GM12878 (cell line): ENCODE measurements at regions not wholly inside any gene's neighbourhood (a gene's known extent, or its start where the extent isn't known, plus 50 kb on each side); places are given as distances from the start of the nearest gene placed in this dataset.

Experiments
- ATAC-seq: fragments of 200-7000 bp; cut with Tn5 transposase; 3 replicates; pipeline ENCODE4 v1.9.1; 2020; ENCODE audit warnings: mild to moderate bottlenecking, moderate library complexity
- BruUV-seq: library from RNA; stranded (reverse); fragments of 400-500 nt; replicated peaks from 2 replicates; lab custom pipeline; 2021; lab: Mats Ljungman, UMichigan
- CTCF ChIA-PET: fragments of 300-600 bp; sonication (Branson Sonifier 250); formaldehyde crosslinking; extraction: SDS; loops from one replicate; lab custom pipeline; 2021; ENCODE audit warnings: inconsistent platforms; lab: Yijun Ruan, JAX
- POLR2A ChIA-PET: fragments of 350-600 bp; formaldehyde crosslinking; extraction: SDS; loops from one replicate; lab custom pipeline; 2021; ENCODE audit warnings: inconsistent platforms; lab: Charles Lee
- RAD21 ChIA-PET: fragments of 300-600 bp; sonication (Branson Sonifier 250); formaldehyde crosslinking; loops from one replicate; lab custom pipeline; 2023; ENCODE audit warnings: antibody characterized with exemption; ENCODE audit not compliant: unreplicated experiment; lab: Charles Lee
- SMC1A ChIA-PET: fragments of 300-600 bp; sonication (Branson Sonifier 250); formaldehyde crosslinking; loops from one replicate; lab custom pipeline; 2023; ENCODE audit not compliant: unreplicated experiment, uncharacterized antibody; lab: Charles Lee
- DNase-seq: peaks from one replicate; pipeline ENCODE4 v3.0.0-alpha.2; 2011; ENCODE audit warnings: low read depth, low spot score
- FAIRE-seq: peaks from 3 replicates; lab custom pipeline; 2011; peaks lifted over from hg19 to GRCh38; lab: Jason Lieb, UNC
- H2AFZ ChIP-seq: 2 replicates; pipeline ENCODE4 v1.6.0; 2011; ENCODE audit warnings: low read depth, low read length, control low read depth; ENCODE audit not compliant: control insufficient read depth
- H3K27ac ChIP-seq: 2 replicates; pipeline ENCODE4 v1.5.1; 2011; ENCODE audit warnings: control low read depth; ENCODE audit not compliant: control insufficient read depth, insufficient read depth
- H3K27me3 ChIP-seq, 2 experiments: replicated peaks in 1 of 2; 2 replicates each; pipeline versions ENCODE4 v1.6.0 to v1.6.1; 2011; ENCODE audit warnings: low read length in 1 of 2; ENCODE audit not compliant: control insufficient read depth in 2 of 2, insufficient read depth in 2 of 2
- H3K36me3 ChIP-seq, 2 experiments: 2 replicates each; pipeline ENCODE4 v1.5.1; 2011; ENCODE audit warnings: low read length in 1 of 2; ENCODE audit not compliant: control insufficient read depth in 2 of 2, insufficient read depth in 2 of 2
- H3K4me1 ChIP-seq: 2 replicates; pipeline ENCODE4 v1.6.1; 2011; ENCODE audit warnings: mild to moderate bottlenecking, low read length, moderate library complexity, mixed read lengths; ENCODE audit not compliant: control insufficient read depth, insufficient read depth
- H3K4me2 ChIP-seq: 2 replicates; pipeline ENCODE4 v1.6.0; 2011; ENCODE audit warnings: control low read depth; ENCODE audit not compliant: control insufficient read depth, insufficient read depth
- H3K4me3 ChIP-seq: fragments of 200-600 bp; sonication (generic); 2 replicates; pipeline ENCODE4 v1.5.1; 2016
- H3K79me2 ChIP-seq: 2 replicates; pipeline ENCODE4 v1.6.0; 2011; ENCODE audit warnings: low read length; ENCODE audit not compliant: control insufficient read depth, insufficient read depth
- H3K9ac ChIP-seq: 2 replicates; pipeline ENCODE4 v1.8.0; 2011; ENCODE audit warnings: low read length, control low read depth, mixed read lengths; ENCODE audit not compliant: control insufficient read depth, insufficient read depth
- H3K9me3 ChIP-seq: replicated peaks from 3 replicates; pipeline ENCODE4 v1.5.1; 2011; ENCODE audit warnings: mild to moderate bottlenecking, low read length; ENCODE audit not compliant: control insufficient read depth, insufficient read depth
- H4K20me1 ChIP-seq: 2 replicates; pipeline ENCODE4 v1.6.0; 2011; ENCODE audit not compliant: control insufficient read depth, insufficient read depth
- EGR1 ChIP-seq, 2 experiments: IDR thresholded peaks; 1 replicate in 1 of 2; 2 replicates in 1 of 2; pipeline ENCODE4 v1.6.1; 2011 to 2012; ENCODE audit warnings: low read depth in 2 of 2, low read length in 2 of 2, borderline replicate concordance in 1 of 2, mild to moderate bottlenecking in 1 of 2, moderate library complexity in 1 of 2
- IKZF1 ChIP-seq: fragments of 450-650 bp; conservative IDR thresholded peaks from 2 replicates; pipeline ENCODE4 v1.6.1; 2017; ENCODE audit warnings: antibody characterized with exemption, mild to moderate bottlenecking
- RAD21 ChIP-seq: IDR thresholded peaks from 2 replicates; pipeline ENCODE4 v1.6.1; 2011; ENCODE audit warnings: mild to moderate bottlenecking, low read depth, low read length, moderate library complexity; ENCODE audit not compliant: insufficient read depth
- WGBS: methylation state at CpG from one replicate; pipeline ENCODE4 v1.1.6; 2016; ENCODE audit warnings: low lambda C conversion rate; ENCODE audit not compliant: insufficient replicate concordance, insufficient coverage; ENCODE audit errors: missing lambda C conversion rate; 5-methylcytosine and 5-hydroxymethylcytosine counted together
- in situ Hi-C: fragments of 300-500 bp; cut with MboI; formaldehyde crosslinking; loops from 9 replicates; pipeline ENCODE4 v1.14.3; 2018; ENCODE audit warnings: mixed read lengths
- intact Hi-C: fragments of 100-400 bp; cut with micrococcal nuclease; formaldehyde crosslinking; loops from one replicate; pipeline ENCODE4 v1.14.2; 2022; ENCODE audit not compliant: unreplicated experiment
- TF ChIP-seq, protein P1 (sequence below): fragments of 450-650 bp; formaldehyde crosslinking; IDR thresholded peaks from 2 replicates; pipeline ENCODE4 v1.4.0; 2020; ENCODE audit warnings: mild to moderate bottlenecking, moderate library complexity
- TF ChIP-seq, protein P2 (sequence below): fragments of 150-350 bp; IDR thresholded peaks from 2 replicates; pipeline ENCODE4 v1.6.1; 2014; ENCODE audit warnings: mild to moderate bottlenecking, low read depth, low read length
- TF ChIP-seq, protein P3 (sequence below): IDR thresholded peaks from 2 replicates; pipeline ENCODE4 v1.6.1; 2011; ENCODE audit warnings: borderline replicate concordance, low read depth, mild to moderate bottlenecking, moderate library complexity, low read length; ENCODE audit not compliant: insufficient read depth, poor library complexity, severe bottlenecking

DNA sequence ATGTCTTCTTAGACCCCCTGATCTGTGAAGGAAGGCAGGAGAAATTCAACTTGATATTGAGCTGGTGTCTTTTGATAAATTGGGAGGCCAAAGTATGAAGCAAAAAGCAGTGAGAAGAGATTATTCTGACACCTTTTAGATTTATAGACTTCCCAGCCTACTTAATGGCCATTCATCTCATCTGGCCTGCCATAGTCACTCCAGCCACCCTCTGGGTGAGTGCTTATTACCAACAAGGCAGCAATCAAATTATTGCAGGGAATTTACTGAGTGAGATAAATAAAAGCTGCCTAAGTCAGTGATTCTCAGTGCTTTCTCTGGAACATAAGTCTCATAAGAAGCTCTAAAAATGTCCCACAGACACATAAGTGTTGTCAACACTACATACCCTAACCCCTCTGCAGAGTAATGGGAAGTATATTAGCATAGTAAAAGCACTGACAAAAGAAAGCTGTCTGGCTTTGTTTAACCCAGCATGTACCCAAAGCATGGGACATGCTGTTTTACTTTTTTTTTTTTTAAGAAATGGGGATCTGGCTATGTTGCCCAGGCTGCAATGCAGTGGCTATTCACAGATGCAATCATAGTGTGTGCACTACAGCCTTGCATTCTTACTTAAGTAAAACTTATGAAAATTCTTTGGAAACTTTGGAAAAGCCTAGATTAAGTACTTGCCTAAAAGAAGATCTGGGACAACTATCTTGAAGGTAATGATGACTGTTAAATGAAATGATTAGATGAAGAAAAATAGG lies 725.3 kb downstream of the TUSC7 start (continued):
- TF ChIP-seq, protein P1, sequence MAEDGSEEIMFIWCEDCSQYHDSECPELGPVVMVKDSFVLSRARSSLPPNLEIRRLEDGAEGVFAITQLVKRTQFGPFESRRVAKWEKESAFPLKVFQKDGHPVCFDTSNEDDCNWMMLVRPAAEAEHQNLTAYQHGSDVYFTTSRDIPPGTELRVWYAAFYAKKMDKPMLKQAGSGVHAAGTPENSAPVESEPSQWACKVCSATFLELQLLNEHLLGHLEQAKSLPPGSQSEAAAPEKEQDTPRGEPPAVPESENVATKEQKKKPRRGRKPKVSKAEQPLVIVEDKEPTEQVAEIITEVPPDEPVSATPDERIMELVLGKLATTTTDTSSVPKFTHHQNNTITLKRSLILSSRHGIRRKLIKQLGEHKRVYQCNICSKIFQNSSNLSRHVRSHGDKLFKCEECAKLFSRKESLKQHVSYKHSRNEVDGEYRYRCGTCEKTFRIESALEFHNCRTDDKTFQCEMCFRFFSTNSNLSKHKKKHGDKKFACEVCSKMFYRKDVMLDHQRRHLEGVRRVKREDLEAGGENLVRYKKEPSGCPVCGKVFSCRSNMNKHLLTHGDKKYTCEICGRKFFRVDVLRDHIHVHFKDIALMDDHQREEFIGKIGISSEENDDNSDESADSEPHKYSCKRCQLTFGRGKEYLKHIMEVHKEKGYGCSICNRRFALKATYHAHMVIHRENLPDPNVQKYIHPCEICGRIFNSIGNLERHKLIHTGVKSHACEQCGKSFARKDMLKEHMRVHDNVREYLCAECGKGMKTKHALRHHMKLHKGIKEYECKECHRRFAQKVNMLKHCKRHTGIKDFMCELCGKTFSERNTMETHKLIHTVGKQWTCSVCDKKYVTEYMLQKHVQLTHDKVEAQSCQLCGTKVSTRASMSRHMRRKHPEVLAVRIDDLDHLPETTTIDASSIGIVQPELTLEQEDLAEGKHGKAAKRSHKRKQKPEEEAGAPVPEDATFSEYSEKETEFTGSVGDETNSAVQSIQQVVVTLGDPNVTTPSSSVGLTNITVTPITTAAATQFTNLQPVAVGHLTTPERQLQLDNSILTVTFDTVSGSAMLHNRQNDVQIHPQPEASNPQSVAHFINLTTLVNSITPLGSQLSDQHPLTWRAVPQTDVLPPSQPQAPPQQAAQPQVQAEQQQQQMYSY (CRISPR knock-in tag): no peak
- TF ChIP-seq, protein P2, sequence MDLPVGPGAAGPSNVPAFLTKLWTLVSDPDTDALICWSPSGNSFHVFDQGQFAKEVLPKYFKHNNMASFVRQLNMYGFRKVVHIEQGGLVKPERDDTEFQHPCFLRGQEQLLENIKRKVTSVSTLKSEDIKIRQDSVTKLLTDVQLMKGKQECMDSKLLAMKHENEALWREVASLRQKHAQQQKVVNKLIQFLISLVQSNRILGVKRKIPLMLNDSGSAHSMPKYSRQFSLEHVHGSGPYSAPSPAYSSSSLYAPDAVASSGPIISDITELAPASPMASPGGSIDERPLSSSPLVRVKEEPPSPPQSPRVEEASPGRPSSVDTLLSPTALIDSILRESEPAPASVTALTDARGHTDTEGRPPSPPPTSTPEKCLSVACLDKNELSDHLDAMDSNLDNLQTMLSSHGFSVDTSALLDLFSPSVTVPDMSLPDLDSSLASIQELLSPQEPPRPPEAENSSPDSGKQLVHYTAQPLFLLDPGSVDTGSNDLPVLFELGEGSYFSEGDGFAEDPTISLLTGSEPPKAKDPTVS: no peak

DNA sequence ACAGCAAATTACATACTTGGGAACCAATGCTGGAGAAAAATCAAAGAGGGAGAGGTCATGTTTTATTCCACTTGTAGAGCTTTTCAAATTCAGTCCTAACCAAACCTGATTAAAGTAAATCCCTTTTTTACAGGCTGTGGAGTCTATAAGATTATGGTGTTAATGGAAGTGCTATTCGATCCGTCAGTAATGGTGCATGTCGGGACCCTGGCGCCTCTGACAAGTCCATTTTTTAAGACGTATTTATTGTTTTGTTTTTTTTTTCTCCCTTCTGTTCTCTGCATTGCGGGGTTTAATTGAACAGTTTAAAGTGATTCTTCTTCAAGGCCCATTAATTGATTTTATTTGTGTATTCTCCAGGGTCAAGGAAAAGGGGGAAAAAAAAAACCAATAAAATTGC lies 725.9 kb downstream of the TUSC7 start:
- BruUV-seq: no TSS peak
- CTCF ChIA-PET: no interaction called here

More for the DNA sequence above, 725.9 kb downstream of the TUSC7 start:
- Histone ChIP-seq H3K36me3 (no peaks in the 10 kb centered on the region), H3K4me1 (no peaks in the 10 kb centered on the region), H4K20me1 (no peaks in the 10 kb centered on the region), H2AFZ (no peak overlapping the region), H3K4me2 (no peak overlapping the region), H3K27ac (no peak overlapping the region), H3K9ac (no peak overlapping the region), H3K4me3 (no peak overlapping the region), H3K27me3 (no peaks in the 10 kb centered on the region), H3K79me2 (no peaks in the 10 kb centered on the region), H3K9me3 (no peaks in the 10 kb centered on the region)
- no peak for ATAC-seq
- in situ Hi-C loops (no loop called here), intact Hi-C loops (no loop called here)
- ChIA-PET POLR2A (no interaction called here), RAD21 (no interaction called here), SMC1A (interaction anchor here (1.0 to 2.0 kb wide), 5 partner anchors 8 to 69 kb away, joined by 3 to 17 read pairs (median 3); no protein-coding TSS in a partner anchor)
- WGBS: 50% methylated on average over 6 of the region's 6 CpGs
- TF ChIP-seq RAD21 (no peak), EGR1 (IDR thresholded peaks at IDR 0.05; ENCODE audit: borderline replicate concordance in 1 of 2, low read depth in 2 of 2, low read length in 2 of 2) (no peak), IKZF1 (no peak)
- TF ChIP-seq, protein P3, sequence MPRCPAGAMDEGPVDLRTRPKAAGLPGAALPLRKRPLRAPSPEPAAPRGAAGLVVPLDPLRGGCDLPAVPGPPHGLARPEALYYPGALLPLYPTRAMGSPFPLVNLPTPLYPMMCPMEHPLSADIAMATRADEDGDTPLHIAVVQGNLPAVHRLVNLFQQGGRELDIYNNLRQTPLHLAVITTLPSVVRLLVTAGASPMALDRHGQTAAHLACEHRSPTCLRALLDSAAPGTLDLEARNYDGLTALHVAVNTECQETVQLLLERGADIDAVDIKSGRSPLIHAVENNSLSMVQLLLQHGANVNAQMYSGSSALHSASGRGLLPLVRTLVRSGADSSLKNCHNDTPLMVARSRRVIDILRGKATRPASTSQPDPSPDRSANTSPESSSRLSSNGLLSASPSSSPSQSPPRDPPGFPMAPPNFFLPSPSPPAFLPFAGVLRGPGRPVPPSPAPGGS: no peak
- no peak for FAIRE-seq
- no peak for DNase-seq
